Fibroblast of skin of right biceps (primary cell): ENCODE measurements at regions not wholly inside any gene's neighbourhood (a gene's known extent, or its start where the extent isn't known, plus 50 kb on each side); places are given as distances from the start of the nearest gene placed in this dataset.

Experiments used
- DNase-seq: peaks from one replicate; pipeline ENCODE4 v3.0.0-alpha.2; 2013

DNA sequence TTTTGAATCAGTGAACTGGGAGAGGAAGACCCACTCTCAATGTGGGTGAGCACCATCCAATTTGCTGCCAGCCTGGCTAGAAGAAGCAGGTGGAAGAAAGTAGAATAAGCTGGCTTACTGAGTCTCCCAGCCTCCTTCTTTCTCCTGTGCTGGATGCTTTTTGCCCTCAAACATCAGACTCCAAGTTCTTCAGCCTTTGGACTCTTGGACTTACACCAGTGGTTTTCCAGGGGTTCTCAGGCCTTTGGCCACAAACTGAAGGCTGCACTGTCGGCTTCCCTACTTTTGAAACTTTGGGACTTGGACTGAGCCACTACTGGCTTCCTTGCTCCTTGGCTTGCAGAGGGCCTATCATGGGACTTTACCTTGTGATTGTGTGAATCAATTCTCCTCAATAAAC, 804.2 kb upstream of the SLITRK1 start:
- DNase-seq = no peak

DNA sequence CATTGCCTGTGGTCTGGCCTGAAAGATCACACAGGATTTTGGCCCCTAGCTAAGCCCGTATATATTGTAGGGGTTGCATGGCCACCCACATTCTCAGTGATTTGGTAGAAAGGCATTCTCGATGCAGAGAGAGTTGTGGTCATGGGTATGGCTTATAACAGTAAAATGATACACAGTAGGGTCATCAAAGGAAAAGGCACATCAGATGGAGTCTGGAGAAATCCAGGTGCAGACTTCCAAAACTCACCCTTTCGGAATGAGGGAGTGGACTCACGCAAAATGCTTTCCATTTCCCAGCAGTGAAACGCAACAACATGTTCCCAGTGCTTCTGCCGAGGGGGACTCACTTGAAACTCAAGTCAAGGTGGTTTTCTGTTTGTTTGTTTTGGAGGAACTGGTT, 802.5 kb upstream of the SLITRK1 start:
- DNase-seq = no peak

DNA sequence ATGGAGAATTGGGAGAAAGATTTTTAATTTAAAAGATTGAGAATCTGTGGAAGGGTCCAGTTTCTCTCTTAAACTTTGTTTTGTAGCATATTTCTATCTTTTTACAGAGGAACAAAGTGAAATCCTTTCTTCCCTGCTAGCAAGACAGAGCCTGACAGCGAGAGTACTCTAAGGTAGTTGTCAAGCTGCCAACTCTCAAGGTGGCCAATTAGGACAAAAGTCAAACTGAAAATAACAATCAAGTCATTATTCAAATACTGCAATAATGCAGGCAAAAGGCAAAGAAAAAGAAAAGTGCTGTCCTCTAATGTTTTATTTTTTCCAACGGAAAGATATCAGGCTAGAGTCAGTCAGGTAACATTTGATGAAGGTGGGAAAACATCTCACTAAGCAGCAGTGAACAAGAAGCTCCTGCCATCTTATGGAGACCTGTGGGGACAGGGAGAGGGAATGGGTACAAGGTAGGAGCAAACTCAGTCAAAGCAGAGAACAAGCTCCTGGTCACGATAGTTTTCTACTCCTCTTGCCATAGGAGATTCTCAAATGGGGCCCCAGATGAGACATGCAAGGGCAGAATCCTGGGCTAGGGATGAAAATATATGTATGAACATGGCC, 801.9 kb upstream of the SLITRK1 start:
- DNase-seq = no peak

DNA sequence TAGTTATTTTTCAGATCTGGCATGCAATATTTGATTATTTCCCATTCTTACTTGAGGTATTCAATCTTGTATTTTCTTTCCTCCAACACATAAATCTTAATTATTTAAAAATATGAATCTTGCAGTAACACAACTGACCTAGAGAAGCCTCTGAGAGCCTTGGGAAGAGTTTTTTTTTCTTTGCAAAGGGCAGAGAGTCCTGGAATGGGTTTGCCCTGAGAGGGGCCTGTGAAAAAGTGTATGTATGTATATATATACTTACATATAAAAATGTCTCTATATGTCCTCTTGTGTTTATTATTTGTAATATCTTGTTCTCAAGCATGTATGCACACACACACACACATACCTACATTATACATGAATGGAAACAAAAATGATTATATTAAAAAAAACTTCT, 801.2 kb upstream of the SLITRK1 start:
- no peak for DNase-seq

GRCh38 chr13:84677836-84678235, 795.6 kb upstream of the SLITRK1 start:
- no peak for DNase-seq

- no peak for DNase-seq
Measured at GRCh38 chr13:84672616-84673015, 790.3 kb upstream of the SLITRK1 start.

DNA sequence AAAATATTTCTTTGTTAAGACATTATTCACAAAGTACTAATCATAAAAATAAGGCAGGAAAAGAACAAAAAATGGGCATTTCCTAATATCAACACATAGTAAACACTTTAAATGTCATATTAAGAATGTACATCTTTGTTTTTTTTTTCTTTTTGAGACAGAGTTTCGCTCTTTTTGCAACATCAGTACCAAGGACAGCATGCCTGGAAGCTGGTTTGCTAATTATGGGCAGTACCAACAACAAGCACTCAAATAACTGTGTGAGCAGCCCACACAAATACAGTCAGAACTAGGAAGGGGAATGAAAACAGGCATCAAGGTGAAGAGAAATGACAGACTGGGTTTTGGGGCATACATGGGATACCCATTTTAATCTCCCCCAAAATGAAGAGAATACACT, 788.0 kb upstream of the SLITRK1 start:
- no peak for DNase-seq

DNA sequence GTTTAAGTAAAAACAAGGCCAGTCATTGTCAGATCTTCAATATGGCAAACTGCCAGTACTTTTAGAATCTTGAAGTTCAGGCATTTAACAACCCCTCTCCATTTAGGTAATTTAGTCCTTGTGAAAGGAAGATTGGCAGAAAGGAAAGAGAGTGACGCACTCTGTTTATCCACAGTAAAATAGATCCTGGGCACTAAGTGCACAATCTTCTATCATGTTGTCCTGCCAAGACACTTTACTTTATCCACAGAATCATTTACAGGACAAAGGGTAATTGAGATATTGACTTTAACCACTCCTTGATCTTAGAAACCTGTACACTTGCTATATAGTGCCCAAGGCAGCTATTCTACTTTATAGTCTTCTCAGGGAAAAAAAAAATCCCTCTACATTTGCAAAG, 786.4 kb upstream of the SLITRK1 start:
- DNase-seq = no peak

GRCh38 chr13:84662491-84662890, 780.2 kb upstream of the SLITRK1 start:
- DNase-seq = no peak

DNA sequence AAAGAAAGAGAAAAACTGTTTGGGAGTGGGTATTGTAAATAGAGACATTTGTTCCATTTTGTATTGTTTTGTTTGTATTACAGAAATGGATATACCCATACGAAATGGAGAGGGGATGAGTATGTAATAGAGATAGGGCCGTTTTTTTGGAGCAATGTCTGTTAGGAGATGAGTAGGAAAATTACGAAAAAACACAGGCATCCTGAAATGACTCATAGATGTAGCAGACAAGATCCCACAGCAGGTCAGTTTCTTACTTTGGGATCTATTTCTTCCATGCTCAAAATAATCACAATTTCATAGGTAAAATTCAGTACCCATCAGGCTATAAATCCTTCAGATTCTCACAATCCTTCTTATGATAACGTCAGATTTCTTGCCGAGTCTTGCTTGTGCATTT, 779.4 kb upstream of the SLITRK1 start:
- DNase-seq = no peak

GRCh38 chr13:84659359-84659661, 777.0 kb upstream of the SLITRK1 start:
- peak; percentile 38 for DNase-seq

- DNase-seq = no peak
Measured at GRCh38 chr13:84658491-84659358, 776.5 kb upstream of the SLITRK1 start.

- DNase-seq = peak; percentile 76
Measured at GRCh38 chr13:84655677-84656076, 773.4 kb upstream of the SLITRK1 start.

GRCh38 chr13:84654654-84655275, 772.5 kb upstream of the SLITRK1 start:
- DNase-seq = no peak

GRCh38 chr13:84653915-84654534, 771.8 kb upstream of the SLITRK1 start:
- DNase-seq = no peak

- DNase-seq = no peak
Measured at GRCh38 chr13:84651705-84652104, 769.4 kb upstream of the SLITRK1 start.

DNA sequence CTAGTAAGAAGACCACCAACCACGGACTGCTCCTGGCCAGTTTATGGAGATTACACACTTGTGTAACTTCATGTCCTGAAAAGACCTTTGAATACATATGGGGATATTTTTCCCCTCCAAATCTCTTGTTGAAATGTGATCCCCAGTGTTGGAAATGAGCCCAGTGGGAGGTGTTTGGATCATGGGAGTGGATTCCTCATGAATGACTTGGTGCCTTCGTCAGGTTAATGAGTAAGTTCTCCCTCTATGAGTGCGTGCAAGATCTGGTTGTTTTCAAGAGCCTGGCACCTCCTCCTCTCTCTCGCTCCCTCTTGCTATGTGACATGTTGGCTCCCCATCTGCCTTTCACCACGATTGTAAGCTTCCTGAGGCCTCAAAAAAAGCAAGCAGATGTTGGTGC, 769.0 kb upstream of the SLITRK1 start:
- DNase-seq = peak; percentile 91

- peak; percentile 82 for DNase-seq
Measured at GRCh38 chr13:84649853-84650252, 767.6 kb upstream of the SLITRK1 start.

DNA sequence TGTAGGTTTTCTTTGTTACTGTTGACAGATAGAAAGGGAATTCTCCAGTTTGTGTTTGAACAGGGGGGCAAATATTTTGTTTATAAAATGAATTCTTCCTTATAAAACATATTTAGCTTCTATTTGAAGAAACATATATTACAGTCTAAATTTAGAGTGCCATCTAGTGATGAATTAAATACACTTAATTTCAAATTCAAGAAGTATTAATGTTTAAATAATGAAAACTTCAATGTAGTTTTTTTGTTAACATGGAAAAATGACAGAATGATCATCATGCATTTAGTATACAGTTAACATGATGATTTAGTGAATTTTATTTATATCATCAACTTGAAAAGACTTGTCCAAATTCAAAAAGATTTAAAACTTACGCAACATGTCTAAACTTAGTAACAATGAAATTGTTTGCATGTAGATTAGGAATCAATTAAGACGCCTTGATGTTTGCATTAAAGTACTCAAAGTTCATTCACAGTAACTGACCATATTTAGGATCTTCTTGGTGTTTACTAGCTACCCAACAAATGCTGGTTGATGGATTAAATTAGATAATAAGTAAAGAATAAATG, 765.9 kb upstream of the SLITRK1 start:
- DNase-seq = no peak

DNA sequence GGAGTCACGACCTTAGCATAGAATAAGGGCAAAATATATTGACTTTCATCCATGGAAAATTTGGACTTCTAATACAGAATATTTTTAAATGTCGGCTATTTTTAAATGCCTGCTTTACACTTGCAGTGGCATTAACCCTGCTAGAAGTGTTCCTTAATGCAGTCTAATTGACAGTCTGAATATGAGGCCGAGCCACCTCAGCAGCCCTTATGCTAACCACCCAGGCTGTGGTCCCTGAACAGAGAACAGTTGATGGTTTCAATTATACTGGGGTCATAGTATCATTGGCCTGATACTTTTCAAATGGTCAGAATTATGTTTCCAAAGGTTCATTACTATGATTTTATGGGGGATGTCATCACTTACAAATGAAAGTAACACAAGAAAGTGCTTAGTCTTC, 764.7 kb upstream of the SLITRK1 start:
- no peak for DNase-seq

DNA sequence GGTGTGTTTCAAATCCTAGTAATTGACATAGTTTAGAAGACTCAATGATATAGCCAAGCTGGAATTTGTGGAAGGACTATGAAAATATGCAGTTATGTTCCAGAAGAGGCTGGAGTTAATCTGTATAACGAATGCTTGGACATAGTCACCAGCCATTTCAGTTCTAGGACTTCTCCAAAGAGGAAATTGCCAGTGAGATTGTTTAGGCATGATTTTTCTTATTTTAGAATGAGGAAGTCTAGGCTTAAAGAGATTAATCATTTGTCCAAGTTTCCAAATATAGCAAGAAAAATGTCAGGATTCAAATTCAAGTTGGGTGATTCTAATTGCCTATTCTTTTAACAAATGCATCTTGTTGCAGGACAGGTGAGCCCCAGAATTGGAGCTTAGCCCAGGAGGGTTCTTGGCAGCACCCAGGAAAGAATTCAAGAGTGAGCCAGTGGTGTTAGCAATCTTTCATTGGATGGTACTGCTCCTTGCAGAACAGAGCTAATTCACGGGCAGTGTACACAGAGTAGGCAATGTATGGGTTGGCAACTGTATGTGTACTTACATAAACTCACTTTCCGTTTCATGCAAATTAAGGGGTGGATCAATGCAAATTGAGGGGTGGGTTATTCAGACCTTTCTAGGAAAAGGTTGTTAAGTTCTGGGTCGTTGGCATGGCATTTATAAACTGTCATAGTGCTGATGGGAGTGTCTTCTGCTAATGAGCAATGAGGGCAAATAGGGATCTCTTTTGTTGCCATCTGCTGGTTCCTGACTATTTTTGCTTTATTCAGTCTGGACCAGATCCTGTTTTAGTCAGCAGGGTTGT, 763.1 kb upstream of the SLITRK1 start:
- DNase-seq = peak; percentile 95

DNA sequence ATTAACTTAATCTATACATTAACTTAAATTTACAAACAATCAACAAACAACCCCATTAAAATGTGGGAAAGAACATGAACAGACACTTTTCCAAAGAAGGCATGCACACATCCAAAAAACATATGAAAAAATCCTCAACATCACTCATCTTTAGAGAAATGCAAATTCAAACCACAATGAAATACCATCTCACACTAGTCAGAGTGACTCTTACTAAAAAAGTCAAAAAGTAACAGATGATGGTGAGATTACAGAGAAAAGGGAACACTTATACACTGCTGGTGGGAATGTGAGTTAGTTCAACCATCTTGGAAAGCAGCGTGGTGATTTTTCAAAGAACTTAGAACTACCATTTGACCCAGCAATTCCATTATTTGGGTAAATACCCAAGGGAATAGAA, 759.2 kb upstream of the SLITRK1 start:
- peak; percentile 82 for DNase-seq

- DNase-seq = no peak
Measured at GRCh38 chr13:84640691-84641090, 758.4 kb upstream of the SLITRK1 start.
